Pancreas (tissue), 10 donors: ENCODE measurements at regions not wholly inside any gene's neighbourhood (a gene's known extent, or its start where the extent isn't known, plus 50 kb on each side); places are given as distances from the start of the nearest gene placed in this dataset.
"Not testable (repeated sequence)": the region's sequence is repeated elsewhere in the genome, so short reads cannot be mapped to it uniquely, and the experiment has no call there.

Source experiments
- ATAC-seq, 4 donors: fragments of 200-7000 bp; cut with Tn5 transposase; one replicate each; pipeline versions ENCODE4 v1.8.0 to v1.9.1; 2020; ENCODE audit warnings: mild to moderate bottlenecking in 4 of 4, moderate library complexity in 4 of 4
- DNase-seq, 6 donors: peaks; one replicate each; pipeline ENCODE4 v3.0.0-alpha.2; 2020
- FAIRE-seq: peaks from 2 replicates; lab custom pipeline; 2012; peaks lifted over from hg19 to GRCh38; lab: Jason Lieb, UNC
- H3K27ac ChIP-seq, 4 donors: fragments of 200-600 bp; sonication (generic); 1 replicate in 3 of 4; 2 replicates in 1 of 4; pipeline versions ENCODE4 v1.5.0 to v1.8.0; 2020
- H3K27me3 ChIP-seq, 4 donors: fragments of 200-600 bp; one replicate each; pipeline ENCODE4 v1.8.0; 2021
- H3K36me3 ChIP-seq, 3 donors: fragments of 200-600 bp; sonication (generic) in 1 of 3; one replicate each; pipeline versions ENCODE4 v1.5.0 to v1.8.0; 2020 to 2021
- H3K4me1 ChIP-seq, 3 donors: fragments of 200-600 bp; one replicate each; pipeline ENCODE4 v1.8.0; 2021
- H3K4me3 ChIP-seq, 4 donors: fragments of 200-600 bp; sonication (generic) in 2 of 4; one replicate each; pipeline versions ENCODE4 v1.5.0 to v1.8.0; 2020 to 2021
- H3K9me3 ChIP-seq, 4 donors: fragments of 200-600 bp; one replicate each; pipeline ENCODE4 v1.8.0; 2021
- WGBS, 2 donors: extraction: QIAGEN DNeasy Blood & Tissue Kit; methylation state at CpG; one replicate each; pipeline ENCODE4 v1.1.7; 2013; 5-methylcytosine and 5-hydroxymethylcytosine counted together
- intact Hi-C, 3 donors: fragments of 100-400 bp; cut with DNase I; formaldehyde crosslinking; loops; one replicate each; pipeline versions ENCODE4 v1.11.1 to v1.14.2; 2022
- TF ChIP-seq, protein P1 (sequence below), 4 donors: fragments of 200-600 bp; sonication (generic) in 3 of 4; IDR thresholded peaks; one replicate each; pipeline versions ENCODE4 v1.5.0 to v1.8.0; 2021; ENCODE audit warnings: antibody characterized with exemption in 4 of 4
- donor health status: healthy with polysubstance abuse.
- donor health status: DM: no; HTN: no; CAD: no; lungs with moderate emphysema.
- donor health status: DM: no; HTN: no; CAD: no.
- donor health status: control.
- donor health status: control.
- donor health status: Bipolar disorder and iron deficiency.
- donor health status: DM: yes; HTN: yes; CAD: no.
- donor health status: DM: no; HTN: no; CAD: no.
- donor health status: DM: no; HTN: no; CAD: no.
- donor health status: DM: yes; HTN: yes; CAD: no.

- no peaks in the 10 kb centered on the region for H3K36me3 ChIP-seq
- ATAC-seq (no peak), DNase-seq (no peak), FAIRE-seq (no peak)
- no peaks in the 10 kb centered on the region for H3K27me3 ChIP-seq
- intact Hi-C loops, result no loop called here
- H3K4me1 ChIP-seq, result peaks cover 0 to 3% (median 0%) of the 10 kb centered on the region in 3 donors
- no peak overlapping the region for H3K27ac ChIP-seq
- H3K4me3 ChIP-seq, result no peak overlapping the region
- WGBS, 2 donors, result 69 to 71% methylated on average over 2 of the region's 2 CpGs
- TF ChIP-seq, protein P1, sequence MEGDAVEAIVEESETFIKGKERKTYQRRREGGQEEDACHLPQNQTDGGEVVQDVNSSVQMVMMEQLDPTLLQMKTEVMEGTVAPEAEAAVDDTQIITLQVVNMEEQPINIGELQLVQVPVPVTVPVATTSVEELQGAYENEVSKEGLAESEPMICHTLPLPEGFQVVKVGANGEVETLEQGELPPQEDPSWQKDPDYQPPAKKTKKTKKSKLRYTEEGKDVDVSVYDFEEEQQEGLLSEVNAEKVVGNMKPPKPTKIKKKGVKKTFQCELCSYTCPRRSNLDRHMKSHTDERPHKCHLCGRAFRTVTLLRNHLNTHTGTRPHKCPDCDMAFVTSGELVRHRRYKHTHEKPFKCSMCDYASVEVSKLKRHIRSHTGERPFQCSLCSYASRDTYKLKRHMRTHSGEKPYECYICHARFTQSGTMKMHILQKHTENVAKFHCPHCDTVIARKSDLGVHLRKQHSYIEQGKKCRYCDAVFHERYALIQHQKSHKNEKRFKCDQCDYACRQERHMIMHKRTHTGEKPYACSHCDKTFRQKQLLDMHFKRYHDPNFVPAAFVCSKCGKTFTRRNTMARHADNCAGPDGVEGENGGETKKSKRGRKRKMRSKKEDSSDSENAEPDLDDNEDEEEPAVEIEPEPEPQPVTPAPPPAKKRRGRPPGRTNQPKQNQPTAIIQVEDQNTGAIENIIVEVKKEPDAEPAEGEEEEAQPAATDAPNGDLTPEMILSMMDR (IDR thresholded peaks at IDR 0.05), result no peak
- no peaks in the 10 kb centered on the region for H3K9me3 ChIP-seq
These were observed 85.9 kb upstream of the GRK3 start for GRCh38 chr22:25478528-25478927.

GRCh38 chr22:25480868-25481267 is 83.6 kb upstream of the GRK3 start:
- H3K27ac ChIP-seq, FAIRE-seq, H3K4me3 ChIP-seq, H3K36me3 ChIP-seq, H3K9me3 ChIP-seq, DNase-seq, intact Hi-C loops, H3K27me3 ChIP-seq, H3K4me1 ChIP-seq, ATAC-seq: not testable (repeated sequence)
- WGBS, 2 donors, result 83 to 88% methylated on average over 5 of the region's 5 CpGs

GRCh38 chr22:25482091-25482760 is 82.2 kb upstream of the GRK3 start:
- TF ChIP-seq, protein P1 (IDR thresholded peaks at IDR 0.05), result no peak
- ATAC-seq, result peak in 1 of 4 donors; percentile 48
- 65 to 78% methylated on average over 5 of the region's 5 CpGs for WGBS, 2 donors
- Histone ChIP-seq H3K36me3 (no peaks in the 10 kb centered on the region), H3K9me3 (no peaks in the 10 kb centered on the region), H3K4me3 (no peak overlapping the region), H3K27ac (peak overlapping the region in 2 of 4 donors; percentile 44 to 50), H3K27me3 (no peaks in the 10 kb centered on the region), H3K4me1 (peaks cover 0 to 3% (median 0%) of the 10 kb centered on the region in 3 donors)
- DNase-seq, result no peak
- intact Hi-C loops, result no loop called here
- no peak for FAIRE-seq

DNA sequence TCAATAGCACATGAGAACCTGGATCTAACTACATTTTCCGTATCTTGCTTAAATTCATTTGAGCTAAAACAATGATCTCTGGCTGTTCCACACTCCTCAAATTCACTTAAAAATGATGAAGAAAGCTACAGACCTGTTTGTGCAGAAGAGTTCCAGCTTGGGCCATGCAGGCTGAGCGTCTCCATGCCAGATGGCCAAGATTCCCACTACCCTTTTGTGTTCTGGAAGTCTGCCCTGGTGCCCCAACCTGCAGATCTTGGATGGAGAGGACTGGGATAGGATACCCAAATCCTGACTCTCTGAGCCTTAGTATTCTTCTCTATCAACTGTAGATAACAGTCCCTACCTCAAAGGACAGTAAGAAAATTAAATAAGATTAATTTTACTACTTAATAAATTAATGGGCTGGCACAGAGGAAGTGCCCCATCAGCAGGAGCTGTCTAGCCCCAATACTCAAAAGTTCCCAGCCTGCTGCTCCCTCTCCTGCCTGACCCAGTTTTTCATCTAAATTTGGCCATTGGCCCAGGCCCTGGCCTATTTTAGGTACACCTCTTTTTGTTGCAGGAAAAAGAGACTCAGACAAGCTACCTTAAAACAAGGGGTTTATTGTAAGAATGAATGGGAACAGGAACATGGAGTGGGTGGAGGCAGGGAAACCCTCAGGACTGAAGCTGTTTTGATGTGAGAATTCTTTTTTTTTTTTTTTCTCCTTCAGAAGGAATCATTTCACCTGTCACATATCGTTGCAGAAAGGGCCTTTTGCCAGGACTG is 81.4 kb upstream of the GRK3 start:
- no peaks in the 10 kb centered on the region for H3K27me3 ChIP-seq
- TF ChIP-seq, protein P1 (IDR thresholded peaks at IDR 0.05), result no peak
- intact Hi-C loops, result no loop called here
- H3K4me3 ChIP-seq, result no peak overlapping the region
- H3K4me1 ChIP-seq, result peaks cover 0 to 3% (median 0%) of the 10 kb centered on the region in 3 donors
- no peaks in the 10 kb centered on the region for H3K9me3 ChIP-seq
- no peaks in the 10 kb centered on the region for H3K36me3 ChIP-seq
- ATAC-seq (peak; percentile 56 to 77 (median 68)), FAIRE-seq (no peak), DNase-seq (peak in 4 of 6 donors; percentile 34 to 59 (median 52))
- peak overlapping the region in 2 of 4 donors; percentile 50 to 57 for H3K27ac ChIP-seq
- WGBS, 2 donors, result 19 to 47% methylated on average over 3 of the region's 3 CpGs

DNA sequence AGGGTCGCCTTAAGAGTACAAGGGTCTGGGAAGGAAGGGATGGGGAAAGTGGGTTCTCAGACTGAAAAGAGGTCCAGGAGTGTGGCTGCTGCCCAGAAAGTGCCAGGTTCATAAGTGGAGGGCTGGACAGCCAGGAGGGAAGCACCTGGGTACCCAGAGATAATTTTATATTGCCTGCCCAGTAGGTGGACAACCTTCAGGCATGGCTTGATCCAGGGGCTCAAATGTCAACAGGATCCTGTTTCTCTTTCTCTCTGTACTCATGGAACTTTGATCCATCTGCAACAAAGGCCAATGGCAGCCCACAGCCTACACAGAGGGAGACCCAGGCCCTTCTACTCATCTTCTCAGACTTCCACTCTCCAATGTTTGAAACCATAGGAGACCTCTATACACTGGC is 80.5 kb upstream of the GRK3 start:
- Histone ChIP-seq H3K4me1 (peaks cover 0 to 8% (median 0%) of the 10 kb centered on the region in 3 donors), H3K27me3 (no peaks in the 10 kb centered on the region), H3K27ac (peak overlapping the region; percentile 10 to 63 (median 46)), H3K4me3 (no peak overlapping the region), H3K9me3 (no peaks in the 10 kb centered on the region), H3K36me3 (no peaks in the 10 kb centered on the region)
- TF ChIP-seq, protein P1 (IDR thresholded peaks at IDR 0.05), result no peak
- intact Hi-C loops, result no loop called here
- 33 to 66% methylated on average over 1 of the region's 1 CpG for WGBS, 2 donors
- DNase-seq (no peak), ATAC-seq (no peak), FAIRE-seq (no peak)
